H7 (cell line): ENCODE measurements at regions not wholly inside any gene's neighbourhood (a gene's known extent, or its start where the extent isn't known, plus 50 kb on each side); places are given as distances from the start of the nearest gene placed in this dataset.
"Not testable (repeated sequence)": the region's sequence is repeated elsewhere in the genome, so short reads cannot be mapped to it uniquely, and the experiment has no call there.

Experiments used
- DNase-seq: peaks from one replicate; pipeline ENCODE4 v3.0.0; 2012
- H3K27me3 ChIP-seq: 2 replicates; pipeline ENCODE4 v1.6.0; 2011; ENCODE audit warnings: mild to moderate bottlenecking, low read length; ENCODE audit not compliant: control insufficient read depth, insufficient read depth
- H3K36me3 ChIP-seq: replicated peaks from 2 replicates; pipeline ENCODE4 v1.5.1; 2011; ENCODE audit warnings: low read length; ENCODE audit not compliant: control insufficient read depth, insufficient read depth
- H3K4me3 ChIP-seq: 2 replicates; pipeline ENCODE4 v1.5.1; 2011; ENCODE audit warnings: low read depth, mild to moderate bottlenecking, control low read depth, low read length, moderate library complexity; ENCODE audit not compliant: insufficient read depth

GRCh38 chr6:130610303-130610702 lies 216.9 kb upstream of the SMLR1 start:
- H3K4me3 ChIP-seq, result no peak overlapping the region
- no peak for DNase-seq
- no peaks in the 10 kb centered on the region for H3K27me3 ChIP-seq
- H3K36me3 ChIP-seq, result no peaks in the 10 kb centered on the region

GRCh38 chr6:130611366-130611765 lies 215.8 kb upstream of the SMLR1 start:
- no peak for DNase-seq
- Histone ChIP-seq H3K4me3 (no peak overlapping the region), H3K27me3 (no peaks in the 10 kb centered on the region), H3K36me3 (no peaks in the 10 kb centered on the region)

- H3K4me3 ChIP-seq, result no peak overlapping the region
- H3K27me3 ChIP-seq, result no peaks in the 10 kb centered on the region
- no peaks in the 10 kb centered on the region for H3K36me3 ChIP-seq
- no peak for DNase-seq
Measured at GRCh38 chr6:130613176-130613575, 214.0 kb upstream of the SMLR1 start.

- no peak for DNase-seq
- Histone ChIP-seq H3K36me3 (no peaks in the 10 kb centered on the region), H3K4me3 (no peak overlapping the region), H3K27me3 (no peaks in the 10 kb centered on the region)
Measured at GRCh38 chr6:130615816-130616215, 211.4 kb upstream of the SMLR1 start.

GRCh38 chr6:130617658-130618057 lies 209.5 kb upstream of the SMLR1 start:
- H3K4me3 ChIP-seq, result no peak overlapping the region
- DNase-seq, result no peak
- no peaks in the 10 kb centered on the region for H3K27me3 ChIP-seq
- no peaks in the 10 kb centered on the region for H3K36me3 ChIP-seq

GRCh38 chr6:130618806-130619205 lies 208.4 kb upstream of the SMLR1 start:
- H3K36me3 ChIP-seq, H3K27me3 ChIP-seq, H3K4me3 ChIP-seq, DNase-seq: not testable (repeated sequence)

GRCh38 chr6:130620338-130620781 lies 206.8 kb upstream of the SMLR1 start:
- Histone ChIP-seq H3K36me3 (no peaks in the 10 kb centered on the region), H3K27me3 (no peaks in the 10 kb centered on the region), H3K4me3 (no peak overlapping the region)
- no peak for DNase-seq

- DNase-seq, result no peak
- no peak overlapping the region for H3K4me3 ChIP-seq
- H3K36me3 ChIP-seq, result no peaks in the 10 kb centered on the region
- no peaks in the 10 kb centered on the region for H3K27me3 ChIP-seq
Measured at GRCh38 chr6:130622142-130622541, 205.1 kb upstream of the SMLR1 start.

- Histone ChIP-seq H3K27me3 (no peaks in the 10 kb centered on the region), H3K36me3 (no peaks in the 10 kb centered on the region), H3K4me3 (no peak overlapping the region)
- no peak for DNase-seq
Measured at GRCh38 chr6:130624046-130624445, 203.2 kb upstream of the SMLR1 start.

- no peak for DNase-seq
- Histone ChIP-seq H3K27me3 (no peaks in the 10 kb centered on the region), H3K36me3 (no peaks in the 10 kb centered on the region)
Measured at GRCh38 chr6:130625825-130626527, 201.2 kb upstream of the SMLR1 start.

GRCh38 chr6:130628862-130629261 lies 198.3 kb upstream of the SMLR1 start:
- Histone ChIP-seq H3K27me3 (no peaks in the 10 kb centered on the region), H3K4me3 (no peak overlapping the region), H3K36me3 (no peaks in the 10 kb centered on the region)
- no peak for DNase-seq

More at GRCh38 chr6:130625825-130626527, 201.2 kb upstream of the SMLR1 start:
- no peak overlapping the region for H3K4me3 ChIP-seq

- H3K4me3 ChIP-seq, result no peak overlapping the region
- no peaks in the 10 kb centered on the region for H3K27me3 ChIP-seq
- no peak for DNase-seq
- no peaks in the 10 kb centered on the region for H3K36me3 ChIP-seq
Measured at GRCh38 chr6:130629640-130630039, 197.6 kb upstream of the SMLR1 start.

GRCh38 chr6:130632277-130632676 lies 194.9 kb upstream of the SMLR1 start:
- no peak for DNase-seq
- H3K36me3 ChIP-seq, result no peaks in the 10 kb centered on the region
- no peak overlapping the region for H3K4me3 ChIP-seq
- no peaks in the 10 kb centered on the region for H3K27me3 ChIP-seq

- peak; percentile 25 for DNase-seq
- Histone ChIP-seq H3K4me3 (no peak overlapping the region), H3K27me3 (no peaks in the 10 kb centered on the region), H3K36me3 (no peaks in the 10 kb centered on the region)
Measured at GRCh38 chr6:130632897-130633296, 194.3 kb upstream of the SMLR1 start.

- H3K36me3 ChIP-seq, result no peaks in the 10 kb centered on the region
- no peak for DNase-seq
- H3K4me3 ChIP-seq, result no peak overlapping the region
- H3K27me3 ChIP-seq, result no peaks in the 10 kb centered on the region
Measured at GRCh38 chr6:130643361-130643760, 183.8 kb upstream of the SMLR1 start.

GRCh38 chr6:130644175-130644574 lies 183.0 kb upstream of the SMLR1 start:
- Histone ChIP-seq H3K4me3 (no peak overlapping the region), H3K27me3 (no peaks in the 10 kb centered on the region), H3K36me3 (no peaks in the 10 kb centered on the region)
- no peak for DNase-seq
